HFFc6 (cell line): ENCODE measurements at regions not wholly inside any gene's neighbourhood (a gene's known extent, or its start where the extent isn't known, plus 50 kb on each side); places are given as distances from the start of the nearest gene placed in this dataset.

Experiments
- DNase-seq: peaks from one replicate; pipeline ENCODE4 v3.0.0-alpha.2; 2018
- H3K27ac Mint-ChIP-seq: 2 replicates; pipeline ENCODE4 v1.8.0; 2020; ENCODE audit warnings: mild to moderate bottlenecking, mixed read lengths
- H3K27me3 Mint-ChIP-seq: 2 replicates; pipeline ENCODE4 v1.8.0; 2021; ENCODE audit warnings: mild to moderate bottlenecking, moderate library complexity, mixed read lengths; ENCODE audit not compliant: insufficient read depth
- H3K36me3 Mint-ChIP-seq: 2 replicates; pipeline ENCODE4 v1.8.0; 2021; ENCODE audit warnings: low read depth, mixed read lengths
- H3K4me1 Mint-ChIP-seq: 2 replicates; pipeline ENCODE4 v1.8.0; 2020; ENCODE audit warnings: low read depth, mixed read lengths
- H3K4me3 Mint-ChIP-seq: 2 replicates; pipeline ENCODE4 v1.8.0; 2020; ENCODE audit warnings: mild to moderate bottlenecking, moderate library complexity, mixed read lengths
- H3K9me3 Mint-ChIP-seq: 2 replicates; pipeline ENCODE4 v1.8.0; 2020; ENCODE audit warnings: mild to moderate bottlenecking, mixed read lengths
- TF ChIP-seq, protein P1 (sequence below): fragments of 200-600 bp; sonication (generic); IDR thresholded peaks from 2 replicates; pipeline ENCODE4 v1.5.0; 2021; ENCODE audit warnings: antibody characterized with exemption, mild to moderate bottlenecking

DNA sequence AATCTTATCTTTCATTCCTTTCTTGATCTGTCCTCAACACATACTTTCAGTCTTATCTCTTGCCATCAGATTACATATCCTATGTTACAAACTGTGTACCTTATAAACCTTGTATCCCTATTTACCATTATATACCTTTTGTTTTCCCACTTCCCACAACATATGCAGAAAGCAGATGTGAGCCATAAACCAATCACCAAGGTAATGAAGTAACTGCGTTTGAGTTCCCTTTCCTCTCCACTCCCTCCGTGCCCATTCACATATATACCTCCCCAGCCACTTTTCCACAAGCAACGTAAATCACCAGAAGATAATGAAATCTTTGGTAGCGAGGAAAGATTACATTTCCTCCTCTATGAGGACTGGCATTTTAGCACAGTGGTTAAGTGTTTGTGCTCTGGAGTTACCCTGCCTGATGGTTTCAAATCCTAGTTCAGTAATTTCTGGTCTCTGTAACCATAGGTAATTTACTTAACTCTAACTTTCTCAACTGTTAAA, 55.5 kb upstream of the PHF14 start:
- Mint-ChIP-seq H3K27ac (no peak overlapping the region), H3K9me3 (no peaks in the 10 kb centered on the region), H3K4me1 (no peaks in the 10 kb centered on the region), H3K36me3 (no peaks in the 10 kb centered on the region), H3K27me3 (peaks cover 3% of the 10 kb centered on the region; the same call in 1 of the 2 replicates), H3K4me3 (no peak overlapping the region)
- no peak for DNase-seq
- TF ChIP-seq, protein P1, sequence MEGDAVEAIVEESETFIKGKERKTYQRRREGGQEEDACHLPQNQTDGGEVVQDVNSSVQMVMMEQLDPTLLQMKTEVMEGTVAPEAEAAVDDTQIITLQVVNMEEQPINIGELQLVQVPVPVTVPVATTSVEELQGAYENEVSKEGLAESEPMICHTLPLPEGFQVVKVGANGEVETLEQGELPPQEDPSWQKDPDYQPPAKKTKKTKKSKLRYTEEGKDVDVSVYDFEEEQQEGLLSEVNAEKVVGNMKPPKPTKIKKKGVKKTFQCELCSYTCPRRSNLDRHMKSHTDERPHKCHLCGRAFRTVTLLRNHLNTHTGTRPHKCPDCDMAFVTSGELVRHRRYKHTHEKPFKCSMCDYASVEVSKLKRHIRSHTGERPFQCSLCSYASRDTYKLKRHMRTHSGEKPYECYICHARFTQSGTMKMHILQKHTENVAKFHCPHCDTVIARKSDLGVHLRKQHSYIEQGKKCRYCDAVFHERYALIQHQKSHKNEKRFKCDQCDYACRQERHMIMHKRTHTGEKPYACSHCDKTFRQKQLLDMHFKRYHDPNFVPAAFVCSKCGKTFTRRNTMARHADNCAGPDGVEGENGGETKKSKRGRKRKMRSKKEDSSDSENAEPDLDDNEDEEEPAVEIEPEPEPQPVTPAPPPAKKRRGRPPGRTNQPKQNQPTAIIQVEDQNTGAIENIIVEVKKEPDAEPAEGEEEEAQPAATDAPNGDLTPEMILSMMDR: no peak

DNA sequence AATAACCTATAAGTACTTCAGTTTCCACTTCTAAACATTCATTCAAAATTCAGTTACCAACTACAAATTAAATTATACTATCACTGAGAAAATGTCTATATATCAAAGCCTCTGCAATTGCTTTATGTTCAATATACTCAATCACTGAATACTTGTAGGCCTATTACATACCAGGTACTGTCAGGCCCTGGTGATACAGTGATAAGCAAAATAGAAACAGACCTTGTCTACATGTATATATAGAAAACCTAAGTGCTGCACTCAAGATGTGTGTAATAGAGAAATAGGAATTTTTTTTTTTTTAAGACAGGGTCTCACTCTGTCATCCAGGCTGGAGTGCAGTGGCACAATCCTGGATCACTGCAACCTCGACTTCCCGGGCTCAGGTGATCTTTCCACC, 53.7 kb upstream of the PHF14 start:
- Mint-ChIP-seq H3K4me1 (no peaks in the 10 kb centered on the region), H3K36me3 (no peaks in the 10 kb centered on the region), H3K9me3 (no peaks in the 10 kb centered on the region), H3K27ac (no peak overlapping the region), H3K4me3 (no peak overlapping the region), H3K27me3 (peaks cover 3% of the 10 kb centered on the region; the same call in 1 of the 2 replicates)
- TF ChIP-seq, protein P1: no peak
- no peak for DNase-seq
